AG04449 (cell line): ENCODE measurements at regions not wholly inside any gene's neighbourhood (a gene's known extent, or its start where the extent isn't known, plus 50 kb on each side); places are given as distances from the start of the nearest gene placed in this dataset.

ENCODE experiments used
- CTCF ChIA-PET: fragments of 350-600 bp; formaldehyde crosslinking; extraction: SDS; loops from one replicate; lab custom pipeline; 2021; ENCODE audit warnings: antibody characterized with exemption; lab: Yijun Ruan, JAX
- POLR2A ChIA-PET: fragments of 400-600, 350-600 bp; formaldehyde crosslinking; extraction: SDS; loops from one replicate; lab custom pipeline; 2020; ENCODE audit warnings: antibody characterized with exemption, inconsistent platforms; lab: Yijun Ruan, JAX
- DNase-seq: peaks from one replicate; pipeline ENCODE4 v3.0.0-alpha.2; 2010; ENCODE audit warnings: low read depth, low spot score
- H3K4me3 ChIP-seq: 2 replicates; pipeline ENCODE4 v1.5.1; 2011; ENCODE audit warnings: low read depth, mild to moderate bottlenecking, control low read depth, low read length
- TF ChIP-seq, protein P1 (sequence below): IDR thresholded peaks from one replicate; pipeline ENCODE4 v1.5.1; 2011; ENCODE audit warnings: mild to moderate bottlenecking, moderate library complexity, low read length, control low read depth, inconsistent platforms; ENCODE audit not compliant: insufficient read depth; ENCODE audit errors: missing control alignments

- TF ChIP-seq, protein P1, sequence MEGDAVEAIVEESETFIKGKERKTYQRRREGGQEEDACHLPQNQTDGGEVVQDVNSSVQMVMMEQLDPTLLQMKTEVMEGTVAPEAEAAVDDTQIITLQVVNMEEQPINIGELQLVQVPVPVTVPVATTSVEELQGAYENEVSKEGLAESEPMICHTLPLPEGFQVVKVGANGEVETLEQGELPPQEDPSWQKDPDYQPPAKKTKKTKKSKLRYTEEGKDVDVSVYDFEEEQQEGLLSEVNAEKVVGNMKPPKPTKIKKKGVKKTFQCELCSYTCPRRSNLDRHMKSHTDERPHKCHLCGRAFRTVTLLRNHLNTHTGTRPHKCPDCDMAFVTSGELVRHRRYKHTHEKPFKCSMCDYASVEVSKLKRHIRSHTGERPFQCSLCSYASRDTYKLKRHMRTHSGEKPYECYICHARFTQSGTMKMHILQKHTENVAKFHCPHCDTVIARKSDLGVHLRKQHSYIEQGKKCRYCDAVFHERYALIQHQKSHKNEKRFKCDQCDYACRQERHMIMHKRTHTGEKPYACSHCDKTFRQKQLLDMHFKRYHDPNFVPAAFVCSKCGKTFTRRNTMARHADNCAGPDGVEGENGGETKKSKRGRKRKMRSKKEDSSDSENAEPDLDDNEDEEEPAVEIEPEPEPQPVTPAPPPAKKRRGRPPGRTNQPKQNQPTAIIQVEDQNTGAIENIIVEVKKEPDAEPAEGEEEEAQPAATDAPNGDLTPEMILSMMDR = no peak
- CTCF ChIA-PET = no interaction called here
- no peak overlapping the region for H3K4me3 ChIP-seq
- POLR2A ChIA-PET = no interaction called here
- DNase-seq = no peak
Observed at GRCh38 chr16:64253525-64253924, 868.3 kb downstream of the CDH11 start.

- ChIA-PET POLR2A (no interaction called here), CTCF (no interaction called here)
- TF ChIP-seq, protein P1 = no peak
- H3K4me3 ChIP-seq = no peak overlapping the region
- no peak for DNase-seq
Observed at GRCh38 chr16:64253096-64253495, 868.8 kb downstream of the CDH11 start.

- TF ChIP-seq, protein P1 = no peak
- no peak overlapping the region for H3K4me3 ChIP-seq
- CTCF ChIA-PET = interaction anchor here (0.6 kb wide), 1 partner anchor 9 kb away, joined by 3 read pairs; no protein-coding TSS in a partner anchor
- POLR2A ChIA-PET = no interaction called here
- no peak for DNase-seq
Observed at GRCh38 chr16:64251742-64252141, 870.1 kb downstream of the CDH11 start.

DNA sequence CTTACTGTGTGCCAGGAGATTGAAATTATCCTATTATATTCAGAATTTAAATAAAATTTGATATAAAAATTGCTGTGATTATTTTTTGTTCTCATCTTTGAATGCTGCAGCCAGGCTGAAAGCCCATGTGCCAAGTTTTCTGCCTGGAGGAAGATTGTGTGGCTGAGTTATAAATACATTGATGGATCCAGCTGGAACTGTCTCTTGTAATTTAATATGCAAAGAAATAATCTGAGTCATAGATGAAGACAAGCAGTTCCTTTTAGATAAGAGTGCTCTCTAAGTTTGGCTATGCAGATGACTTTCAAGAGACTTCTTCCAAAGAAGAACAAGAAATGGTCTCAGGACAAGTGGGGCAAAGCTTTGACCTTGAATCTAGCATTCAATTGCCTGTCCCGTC is 871.0 kb downstream of the CDH11 start:
- TF ChIP-seq, protein P1 = no peak
- ChIA-PET CTCF (no interaction called here), POLR2A (no interaction called here)
- no peak for DNase-seq
- H3K4me3 ChIP-seq = no peak overlapping the region

GRCh38 chr16:64242492-64242891 is 879.4 kb downstream of the CDH11 start:
- ChIA-PET CTCF (interaction anchor here (1.5 kb wide), 1 partner anchor 10 kb away, joined by 3 read pairs; no protein-coding TSS in a partner anchor), POLR2A (no interaction called here)
- TF ChIP-seq, protein P1 = no peak
- H3K4me3 ChIP-seq = no peak overlapping the region
- DNase-seq = no peak

GRCh38 chr16:64240586-64240985 is 881.3 kb downstream of the CDH11 start:
- ChIA-PET POLR2A (no interaction called here), CTCF (no interaction called here)
- no peak overlapping the region for H3K4me3 ChIP-seq
- no peak for DNase-seq
- TF ChIP-seq, protein P1 = no peak
